Activated naive CD4-positive, alpha-beta T cell treated with anti-CD3 and anti-CD28 coated beads for 36 hours (primary cell): ENCODE measurements at regions not wholly inside any gene's neighbourhood (a gene's known extent, or its start where the extent isn't known, plus 50 kb on each side); places are given as distances from the start of the nearest gene placed in this dataset.

Experiments
- CTCF ChIA-PET: fragments of 350-600 bp; sonication (Branson Sonifier 250); formaldehyde crosslinking; loops from one replicate; lab custom pipeline; 2021; ENCODE audit warnings: antibody characterized with exemption; lab: Charles Lee
- DNase-seq: peaks from one replicate; pipeline ENCODE4 v3.0.0-alpha.2; 2020
- H3K27ac Mint-ChIP-seq: one replicate; pipeline ENCODE4 v1.8.0; 2021; ENCODE audit warnings: mild to moderate bottlenecking, mixed read lengths
- H3K27me3 Mint-ChIP-seq: one replicate; pipeline ENCODE4 v1.8.0; 2021; ENCODE audit warnings: low read depth, mixed read lengths
- H3K36me3 Mint-ChIP-seq: one replicate; pipeline ENCODE4 v1.8.0; 2021; ENCODE audit warnings: low read depth, mixed read lengths
- H3K4me1 Mint-ChIP-seq: one replicate; pipeline ENCODE4 v1.8.0; 2021; ENCODE audit warnings: low read depth, mixed read lengths
- H3K4me3 Mint-ChIP-seq: one replicate; pipeline ENCODE4 v1.8.0; 2021; ENCODE audit warnings: mild to moderate bottlenecking, moderate library complexity, mixed read lengths
- H3K9me3 Mint-ChIP-seq: one replicate; pipeline ENCODE4 v1.8.0; 2021; ENCODE audit warnings: mixed read lengths
- intact Hi-C: fragments of 100-400 bp; cut with micrococcal nuclease; formaldehyde crosslinking; loops from one replicate; pipeline ENCODE4 v1.15.1; 2023

DNA sequence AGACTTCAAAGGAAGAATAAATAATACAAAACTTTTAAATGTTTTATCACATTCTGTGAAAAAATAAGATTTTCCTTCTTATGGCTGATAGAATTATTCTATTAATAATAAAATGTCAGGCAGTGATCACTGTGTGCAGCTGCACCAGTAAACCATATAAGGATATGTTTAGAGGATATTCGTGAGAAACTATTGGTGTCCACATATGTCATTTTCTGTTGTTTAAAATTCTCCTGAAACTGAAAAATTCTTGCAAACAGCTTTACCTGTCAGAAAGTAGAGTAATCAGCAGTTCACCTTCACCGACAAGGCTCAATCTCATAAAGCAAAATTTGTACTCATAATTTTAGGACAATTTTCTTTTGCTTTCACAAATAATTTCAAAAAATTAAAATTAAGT lies 170.1 kb upstream of the KCNH7 start:
- Mint-ChIP-seq H3K27me3 (no peaks in the 10 kb centered on the region), H3K9me3 (peaks cover 1% of the 10 kb centered on the region), H3K27ac (no peak overlapping the region), H3K4me1 (no peaks in the 10 kb centered on the region), H3K36me3 (no peaks in the 10 kb centered on the region), H3K4me3 (no peak overlapping the region)
- no peak for DNase-seq
- intact Hi-C loops, result no loop called here
- CTCF ChIA-PET, result no interaction called here

GRCh38 chr2:162994718-162995117 lies 156.2 kb upstream of the KCNH7 start:
- no peak overlapping the region for H3K27ac Mint-ChIP-seq
- H3K4me1 Mint-ChIP-seq, result no peaks in the 10 kb centered on the region
- no peaks in the 10 kb centered on the region for H3K36me3 Mint-ChIP-seq
- intact Hi-C loops, result no loop called here
- no peak for DNase-seq
- no peak overlapping the region for H3K4me3 Mint-ChIP-seq
- H3K27me3 Mint-ChIP-seq, result no peaks in the 10 kb centered on the region
- H3K9me3 Mint-ChIP-seq, result no peaks in the 10 kb centered on the region
- CTCF ChIA-PET, result no interaction called here

GRCh38 chr2:162992828-162993227 lies 154.3 kb upstream of the KCNH7 start:
- intact Hi-C loops, result no loop called here
- Mint-ChIP-seq H3K4me1 (no peaks in the 10 kb centered on the region), H3K27me3 (no peaks in the 10 kb centered on the region), H3K9me3 (peaks cover 1% of the 10 kb centered on the region), H3K36me3 (no peaks in the 10 kb centered on the region), H3K27ac (no peak overlapping the region), H3K4me3 (no peak overlapping the region)
- no peak for DNase-seq
- CTCF ChIA-PET, result no interaction called here

GRCh38 chr2:162989507-162989906 lies 150.9 kb upstream of the KCNH7 start:
- H3K27me3 Mint-ChIP-seq, result no peaks in the 10 kb centered on the region
- no peak overlapping the region for H3K4me3 Mint-ChIP-seq
- H3K4me1 Mint-ChIP-seq, result no peaks in the 10 kb centered on the region
- CTCF ChIA-PET, result no interaction called here
- intact Hi-C loops, result no loop called here
- no peaks in the 10 kb centered on the region for H3K36me3 Mint-ChIP-seq
- no peak overlapping the region for H3K27ac Mint-ChIP-seq
- DNase-seq, result no peak
- H3K9me3 Mint-ChIP-seq, result peaks cover 3% of the 10 kb centered on the region

DNA sequence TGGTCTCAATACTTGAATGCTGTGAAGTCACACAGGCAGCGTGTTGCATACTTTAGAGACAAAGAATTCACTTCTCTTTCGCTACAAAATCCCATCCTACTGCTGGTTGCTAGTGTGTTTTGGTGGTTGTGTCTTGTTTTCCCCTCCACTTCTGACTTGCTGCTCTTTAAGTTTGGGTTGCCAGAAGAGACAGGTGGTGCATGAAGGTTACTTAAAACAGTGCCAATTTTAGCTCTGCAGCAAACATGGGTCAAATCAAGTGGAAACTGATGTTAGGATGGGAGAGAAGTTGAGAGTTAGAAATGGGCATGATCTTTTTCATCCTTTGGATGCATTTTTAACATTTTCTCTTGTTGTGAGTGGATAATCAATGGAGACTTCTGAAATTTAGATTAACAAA lies 136.2 kb upstream of the KCNH7 start:
- no peak for DNase-seq
- Mint-ChIP-seq H3K36me3 (no peaks in the 10 kb centered on the region), H3K4me1 (no peaks in the 10 kb centered on the region), H3K9me3 (no peaks in the 10 kb centered on the region), H3K27ac (no peak overlapping the region), H3K4me3 (no peak overlapping the region), H3K27me3 (no peaks in the 10 kb centered on the region)
- CTCF ChIA-PET, result no interaction called here
- intact Hi-C loops, result no loop called here

- intact Hi-C loops, result no loop called here
- no peaks in the 10 kb centered on the region for H3K4me1 Mint-ChIP-seq
- no peaks in the 10 kb centered on the region for H3K9me3 Mint-ChIP-seq
- no peak overlapping the region for H3K4me3 Mint-ChIP-seq
- H3K36me3 Mint-ChIP-seq, result no peaks in the 10 kb centered on the region
- no peaks in the 10 kb centered on the region for H3K27me3 Mint-ChIP-seq
- CTCF ChIA-PET, result interaction anchor here (0.7 kb wide), 1 partner anchor 12 kb away, joined by 3 read pairs; no protein-coding TSS in a partner anchor
- no peak for DNase-seq
- no peak overlapping the region for H3K27ac Mint-ChIP-seq
Measured at GRCh38 chr2:162972383-162972782, 133.8 kb upstream of the KCNH7 start.

GRCh38 chr2:162968306-162968705 lies 129.7 kb upstream of the KCNH7 start:
- CTCF ChIA-PET, result no interaction called here
- no peak overlapping the region for H3K27ac Mint-ChIP-seq

DNA sequence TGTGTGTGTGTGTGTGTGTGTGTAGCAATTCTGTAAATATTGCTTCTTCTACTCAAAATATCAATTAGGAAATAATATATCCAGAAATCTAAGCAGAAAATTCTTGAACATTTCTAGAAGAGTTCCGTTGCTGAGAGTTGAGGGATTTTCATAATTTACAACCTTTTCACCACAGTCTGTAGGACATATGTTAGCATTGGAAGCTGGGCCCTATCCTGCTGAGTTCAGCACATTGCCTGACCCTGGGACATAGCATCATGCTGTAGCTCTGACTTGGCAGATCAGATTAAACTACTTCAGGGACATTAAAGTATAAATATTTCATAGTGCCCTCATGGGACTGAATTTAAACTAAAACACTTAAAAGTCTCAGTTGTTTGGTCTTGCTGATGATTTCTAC lies 129.2 kb upstream of the KCNH7 start:
- intact Hi-C loops, result no loop called here
- Mint-ChIP-seq H3K27ac (no peak overlapping the region), H3K4me3 (no peak overlapping the region), H3K9me3 (peaks cover 4% of the 10 kb centered on the region), H3K36me3 (no peaks in the 10 kb centered on the region), H3K27me3 (no peaks in the 10 kb centered on the region), H3K4me1 (no peaks in the 10 kb centered on the region)
- CTCF ChIA-PET, result interaction anchor here (0.6 kb wide), 1 partner anchor 10 kb away, joined by 4 read pairs; no protein-coding TSS in a partner anchor
- no peak for DNase-seq

More at GRCh38 chr2:162968306-162968705, 129.7 kb upstream of the KCNH7 start:
- intact Hi-C loops, result no loop called here
- Mint-ChIP-seq H3K27me3 (no peaks in the 10 kb centered on the region), H3K4me1 (no peaks in the 10 kb centered on the region), H3K36me3 (no peaks in the 10 kb centered on the region), H3K9me3 (peaks cover 4% of the 10 kb centered on the region), H3K4me3 (no peak overlapping the region)
- no peak for DNase-seq

DNA sequence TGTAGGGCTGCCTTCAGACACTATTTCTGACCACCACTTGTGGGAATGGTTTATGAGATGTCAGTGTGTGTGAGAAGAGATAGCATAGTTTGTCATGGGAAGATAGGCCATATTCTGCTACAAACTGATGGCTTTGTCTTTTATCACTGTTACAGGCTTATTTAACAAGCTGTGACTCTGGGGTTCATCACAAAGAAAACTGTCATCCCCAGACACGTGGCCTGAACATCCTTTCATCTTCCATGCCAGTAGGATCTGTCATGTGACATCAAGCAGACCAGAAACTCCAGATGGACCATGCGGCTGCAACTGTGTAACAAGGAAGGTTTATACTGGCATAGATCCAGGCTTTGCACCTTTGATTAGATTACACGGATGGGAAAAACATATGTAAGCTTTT lies 128.6 kb upstream of the KCNH7 start:
- no peak overlapping the region for H3K4me3 Mint-ChIP-seq
- intact Hi-C loops, result no loop called here
- no peaks in the 10 kb centered on the region for H3K27me3 Mint-ChIP-seq
- H3K9me3 Mint-ChIP-seq, result peaks cover 4% of the 10 kb centered on the region
- no peaks in the 10 kb centered on the region for H3K36me3 Mint-ChIP-seq
- H3K27ac Mint-ChIP-seq, result no peak overlapping the region
- CTCF ChIA-PET, result no interaction called here
- H3K4me1 Mint-ChIP-seq, result no peaks in the 10 kb centered on the region
- DNase-seq, result no peak

- Mint-ChIP-seq H3K4me3 (no peak overlapping the region), H3K9me3 (peaks cover 11% of the 10 kb centered on the region), H3K4me1 (no peaks in the 10 kb centered on the region), H3K36me3 (no peaks in the 10 kb centered on the region), H3K27me3 (no peaks in the 10 kb centered on the region), H3K27ac (no peak overlapping the region)
- CTCF ChIA-PET, result no interaction called here
- intact Hi-C loops, result no loop called here
- DNase-seq, result no peak
Measured at GRCh38 chr2:162965191-162965590, 126.6 kb upstream of the KCNH7 start.

DNA sequence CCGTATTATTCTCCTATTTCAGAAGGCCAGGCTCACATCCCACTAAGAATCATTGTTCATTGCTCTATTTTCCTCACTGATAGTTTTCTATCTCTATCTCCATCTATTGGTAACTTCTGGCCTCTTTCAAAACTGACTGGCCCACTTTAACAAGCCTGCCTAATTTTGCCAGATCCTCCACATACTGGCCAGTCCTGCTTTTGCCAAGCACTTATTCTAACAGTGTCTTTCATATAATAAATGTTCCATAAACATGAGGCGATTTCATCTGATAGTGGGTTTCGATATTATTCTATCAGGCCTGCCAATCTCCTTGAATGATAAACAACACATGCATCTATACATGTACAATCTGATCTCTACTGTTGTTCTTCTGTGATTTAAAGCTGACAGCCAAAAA lies 125.9 kb upstream of the KCNH7 start:
- CTCF ChIA-PET, result no interaction called here
- Mint-ChIP-seq H3K36me3 (no peaks in the 10 kb centered on the region), H3K27me3 (no peaks in the 10 kb centered on the region), H3K27ac (no peak overlapping the region), H3K4me3 (no peak overlapping the region), H3K4me1 (no peaks in the 10 kb centered on the region), H3K9me3 (peaks cover 16% of the 10 kb centered on the region)
- no peak for DNase-seq
- intact Hi-C loops, result no loop called here

GRCh38 chr2:162963156-162963555 lies 124.6 kb upstream of the KCNH7 start:
- intact Hi-C loops, result no loop called here
- Mint-ChIP-seq H3K9me3 (peaks cover 20% of the 10 kb centered on the region), H3K27me3 (no peaks in the 10 kb centered on the region), H3K36me3 (no peaks in the 10 kb centered on the region), H3K4me3 (no peak overlapping the region), H3K27ac (no peak overlapping the region), H3K4me1 (no peaks in the 10 kb centered on the region)
- CTCF ChIA-PET, result interaction anchor here (0.7 kb wide), 1 partner anchor 1498 kb away, joined by 3 read pairs; no protein-coding TSS in a partner anchor
- no peak for DNase-seq

DNA sequence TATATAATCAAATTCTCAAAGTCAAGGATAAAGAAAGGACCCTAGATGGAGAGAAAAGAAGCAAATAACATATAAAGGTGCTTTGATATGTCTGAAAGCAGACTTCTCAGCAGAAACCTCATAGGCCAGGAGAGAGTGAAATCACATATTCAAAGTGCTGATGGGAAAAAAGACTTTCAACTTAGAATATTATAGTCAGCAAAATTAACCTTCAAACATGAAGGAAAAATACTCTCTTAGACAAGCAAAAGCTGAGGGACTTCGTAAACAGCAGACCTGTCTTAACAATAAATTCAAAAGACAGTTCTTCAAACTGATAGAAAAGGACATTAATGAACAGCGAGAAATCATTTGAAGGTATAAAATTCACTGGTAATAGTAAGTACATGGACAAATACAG lies 107.2 kb upstream of the KCNH7 start:
- H3K27ac Mint-ChIP-seq, result no peak overlapping the region
- DNase-seq, result no peak
- no peaks in the 10 kb centered on the region for H3K4me1 Mint-ChIP-seq
- CTCF ChIA-PET, result no interaction called here
- no peak overlapping the region for H3K4me3 Mint-ChIP-seq
- H3K36me3 Mint-ChIP-seq, result no peaks in the 10 kb centered on the region
- H3K9me3 Mint-ChIP-seq, result peaks cover 8% of the 10 kb centered on the region
- intact Hi-C loops, result no loop called here
- H3K27me3 Mint-ChIP-seq, result no peaks in the 10 kb centered on the region

DNA sequence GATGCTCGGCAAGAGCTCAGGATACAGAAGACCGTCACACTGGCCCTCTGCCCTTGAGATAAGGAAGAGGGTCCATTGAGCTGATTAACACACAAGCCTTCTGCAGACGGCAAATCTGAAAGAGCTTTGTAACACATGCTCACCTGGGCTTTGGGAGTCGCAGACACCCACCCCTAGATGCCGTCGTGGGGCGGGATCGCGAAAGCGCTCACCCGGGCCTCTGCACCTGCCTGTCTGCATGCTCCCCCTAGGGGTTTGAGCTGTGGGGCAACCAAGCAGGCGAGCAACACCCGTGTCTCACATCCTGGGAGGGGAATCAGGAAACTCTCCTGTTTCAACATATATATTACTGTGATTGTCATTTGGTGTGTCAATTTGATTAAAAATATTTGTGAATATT lies 99.8 kb upstream of the KCNH7 start:
- no peak overlapping the region for H3K27ac Mint-ChIP-seq
- no peak overlapping the region for H3K4me3 Mint-ChIP-seq
- intact Hi-C loops, result no loop called here
- peaks cover 5% of the 10 kb centered on the region for H3K9me3 Mint-ChIP-seq
- no peaks in the 10 kb centered on the region for H3K4me1 Mint-ChIP-seq
- H3K27me3 Mint-ChIP-seq, result no peaks in the 10 kb centered on the region
- DNase-seq, result no peak
- H3K36me3 Mint-ChIP-seq, result no peaks in the 10 kb centered on the region
- CTCF ChIA-PET, result no interaction called here
